GM18517 (cell line): ENCODE measurements at regions not wholly inside any gene's neighbourhood (a gene's known extent, or its start where the extent isn't known, plus 50 kb on each side); places are given as distances from the start of the nearest gene placed in this dataset.
A peak's percentile ranks its signal among the peaks of the same experiment; 100 is the strongest.
"Not testable (repeated sequence)": the region's sequence is repeated elsewhere in the genome, so short reads cannot be mapped to it uniquely, and the experiment has no call there.

Experiments used
- ATAC-seq: cut with Tn5 transposase; IDR thresholded peaks from one replicate; pipeline ENCODE4 v1.9.1; 2021; ENCODE audit warnings: mild to moderate bottlenecking, moderate library complexity; ENCODE audit not compliant: unreplicated experiment

DNA sequence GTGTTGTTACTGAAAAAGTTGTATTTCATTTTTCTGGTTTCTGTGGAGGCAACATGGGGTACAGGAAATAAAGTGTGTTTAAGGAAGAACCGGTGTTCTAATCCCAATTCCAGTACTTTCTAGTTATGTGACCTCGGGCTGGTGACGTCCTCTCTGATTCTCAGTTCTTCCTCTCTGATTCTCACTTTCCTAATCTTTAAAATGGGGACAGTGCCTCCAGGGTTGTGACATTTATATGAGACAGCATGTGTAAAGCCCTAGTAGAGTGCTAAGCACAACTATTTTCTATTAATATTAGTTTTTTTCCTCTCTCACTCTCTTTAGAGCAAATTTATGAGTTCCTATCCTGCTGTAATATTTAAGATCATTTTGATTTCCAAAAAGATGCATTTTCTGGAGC is 50.9 kb upstream of the PTPDC1 start:
- ATAC-seq: no peak

DNA sequence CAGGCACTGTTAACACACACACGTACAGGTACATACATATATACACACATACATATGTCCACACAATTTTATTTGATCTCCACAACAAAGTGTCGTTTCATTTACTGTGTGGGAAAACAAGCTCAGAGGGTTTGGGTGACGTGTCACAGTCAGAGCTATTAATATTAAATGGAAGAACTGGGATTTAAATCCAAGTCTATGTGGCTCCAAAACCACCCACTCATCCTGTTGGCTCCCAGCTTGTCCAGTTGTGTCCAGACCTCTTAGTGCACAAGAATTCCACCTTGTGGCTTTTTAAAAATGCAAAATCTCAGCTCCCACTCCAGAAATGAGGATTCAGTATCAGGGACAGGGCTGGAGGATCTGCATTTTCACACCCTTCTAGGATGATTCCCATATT is 52.3 kb upstream of the PTPDC1 start:
- no peak for ATAC-seq

DNA sequence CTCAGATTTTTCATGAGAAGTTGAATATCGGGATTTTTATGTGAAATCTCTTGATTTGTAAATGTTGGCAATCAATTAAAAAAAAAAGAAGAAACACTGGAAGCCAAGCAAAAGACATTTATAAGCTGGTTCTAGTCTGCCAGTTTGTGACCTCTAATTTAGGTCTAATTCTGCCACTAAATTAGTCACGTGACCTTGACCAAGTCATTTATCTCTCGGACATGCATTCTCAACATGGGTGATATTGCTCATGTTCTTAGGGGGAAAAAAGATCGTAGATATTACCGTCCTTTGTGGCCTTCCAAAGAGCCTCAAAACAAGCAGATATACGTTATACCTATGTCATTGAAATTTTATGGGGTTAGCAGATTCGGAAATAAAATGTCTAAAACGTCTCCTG is 52.9 kb upstream of the PTPDC1 start:
- no peak for ATAC-seq

DNA sequence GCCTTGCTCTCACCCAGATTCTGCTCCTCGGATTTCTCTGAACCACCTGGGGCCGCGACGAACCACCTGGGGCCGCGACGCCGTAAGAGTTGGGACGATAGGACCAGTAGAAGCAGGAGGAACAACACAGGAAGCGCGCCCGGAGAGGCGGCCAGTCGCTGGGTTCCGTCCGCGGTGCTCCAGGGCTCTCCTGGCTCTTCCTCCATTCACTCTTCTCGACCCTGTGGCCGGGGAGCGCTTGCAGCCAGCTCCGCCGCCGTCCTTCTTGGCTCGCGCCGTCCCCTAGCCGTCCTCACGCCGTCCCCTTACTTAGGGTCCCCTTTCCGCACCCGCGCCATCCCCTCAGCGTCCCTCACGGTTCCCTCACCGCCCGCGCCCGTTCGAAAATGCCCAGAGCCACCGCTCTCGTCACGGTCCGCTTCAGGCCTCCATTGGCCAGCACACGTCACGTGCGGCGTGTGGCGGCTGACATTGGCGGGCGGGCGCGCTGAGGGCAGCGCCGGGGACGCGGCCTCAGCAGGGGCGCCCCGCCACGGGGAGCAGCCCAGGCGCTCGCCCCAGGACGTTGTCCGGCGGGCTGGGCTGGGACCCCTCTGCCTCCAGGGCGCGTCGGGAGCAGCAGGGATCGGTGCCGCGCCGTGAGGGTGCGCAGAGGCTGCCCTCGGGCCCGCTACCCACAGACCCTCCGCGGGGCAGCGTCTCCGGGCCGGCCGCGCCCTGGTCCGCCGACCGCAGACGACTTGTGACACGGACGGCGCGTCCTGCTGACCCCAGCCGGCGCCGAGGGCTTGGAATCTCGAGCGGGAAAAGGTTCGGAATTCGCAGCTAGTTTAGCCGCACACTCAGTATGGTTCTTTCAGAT is 53.7 kb upstream of the PTPDC1 start:
- peak; percentile 89 for ATAC-seq

DNA sequence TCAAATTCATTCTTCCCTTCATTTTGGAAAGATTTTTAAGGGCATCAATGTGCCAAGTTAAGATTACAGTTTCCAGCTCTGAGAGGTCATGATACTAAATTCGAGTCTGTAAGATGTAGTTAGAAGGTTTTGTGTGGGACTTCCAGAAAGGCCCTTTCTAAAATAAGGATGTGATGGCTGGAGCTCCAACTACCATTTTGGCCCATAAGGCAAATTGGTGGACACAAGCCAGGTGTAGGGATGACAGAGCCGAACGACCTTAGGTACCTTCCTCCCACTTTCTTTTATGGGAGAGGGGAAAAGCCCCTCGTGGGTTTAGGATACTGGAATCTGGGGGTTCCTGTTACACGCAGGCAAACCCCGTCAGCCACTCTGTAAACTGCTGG is 54.3 kb upstream of the PTPDC1 start:
- ATAC-seq: no peak

DNA sequence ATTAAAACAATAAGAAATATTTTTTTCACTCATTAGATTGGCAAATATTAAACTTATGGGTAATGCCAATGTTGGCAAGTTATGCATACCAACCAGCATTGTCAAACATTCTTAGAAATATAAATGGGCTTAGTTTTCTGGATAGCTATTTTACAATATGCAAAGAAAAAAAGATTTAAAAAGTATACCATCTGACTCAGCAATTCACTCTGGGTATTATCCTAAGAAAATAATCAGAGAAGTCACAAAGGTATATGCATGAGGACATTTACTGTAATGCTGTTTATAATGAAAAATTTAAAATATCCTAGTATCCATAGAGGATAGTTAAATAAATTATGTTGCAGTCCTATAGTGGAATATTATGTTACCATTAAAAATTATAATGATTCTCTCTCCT is 57.4 kb upstream of the PTPDC1 start:
- no peak for ATAC-seq

DNA sequence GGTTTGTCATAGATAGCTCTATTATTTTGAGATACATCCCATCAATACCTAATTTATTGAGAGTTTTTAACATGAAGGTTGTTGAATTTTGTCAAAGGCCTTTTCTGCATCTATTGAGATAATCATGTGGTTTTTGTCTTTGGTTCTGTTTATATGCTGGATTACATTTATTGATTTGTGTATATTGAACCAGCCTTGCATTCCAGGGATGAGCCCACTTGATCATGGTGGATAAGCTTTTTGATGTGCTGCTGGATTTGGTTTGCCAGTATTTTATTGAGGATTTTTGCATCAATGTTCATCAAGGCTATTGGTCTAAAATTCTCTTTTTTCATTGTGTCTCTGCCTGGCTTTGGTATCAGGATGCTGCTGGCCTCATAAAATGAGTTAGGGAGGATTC is 61.8 kb upstream of the PTPDC1 start:
- not testable (repeated sequence) for ATAC-seq

DNA sequence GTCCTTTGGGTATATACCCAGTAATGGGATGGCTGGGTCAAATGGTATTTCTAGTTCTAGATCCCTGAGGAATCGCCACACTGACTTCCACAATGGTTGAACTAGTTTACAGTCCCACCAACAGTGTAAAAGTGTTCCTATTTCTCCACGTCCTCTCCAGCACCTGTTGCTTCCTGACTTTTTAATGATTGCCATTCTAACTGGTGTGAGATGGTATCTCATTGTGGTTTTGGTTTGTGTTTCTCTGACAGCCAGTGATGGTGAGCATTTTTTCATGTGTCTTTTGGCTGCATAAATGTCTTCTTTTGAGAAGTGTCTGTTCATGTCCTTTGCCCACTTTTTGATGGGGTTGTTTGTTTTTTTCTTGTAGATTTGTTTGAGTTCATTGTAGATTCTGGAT is 63.4 kb upstream of the PTPDC1 start:
- ATAC-seq: not testable (repeated sequence)

DNA sequence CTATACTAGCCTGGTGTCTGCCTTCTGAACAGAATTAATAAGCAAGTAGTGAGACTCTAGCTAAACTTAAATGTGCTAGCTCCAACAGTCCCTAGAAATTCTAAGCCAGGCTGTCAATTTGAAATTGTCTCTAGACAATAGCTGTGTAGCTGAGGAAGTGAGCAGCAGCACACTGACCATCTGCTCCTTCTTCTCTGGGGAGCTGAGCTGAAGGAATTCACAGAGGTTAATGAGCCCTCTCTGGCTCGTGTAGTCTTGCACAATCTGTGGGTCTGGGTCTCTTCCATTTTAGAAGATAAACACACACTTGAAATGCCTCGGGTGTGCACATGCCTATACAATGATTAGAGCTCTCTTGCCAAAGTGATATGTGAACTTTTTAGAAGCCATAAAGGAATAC is 63.5 kb upstream of the BARX1 start:
- ATAC-seq: no peak

DNA sequence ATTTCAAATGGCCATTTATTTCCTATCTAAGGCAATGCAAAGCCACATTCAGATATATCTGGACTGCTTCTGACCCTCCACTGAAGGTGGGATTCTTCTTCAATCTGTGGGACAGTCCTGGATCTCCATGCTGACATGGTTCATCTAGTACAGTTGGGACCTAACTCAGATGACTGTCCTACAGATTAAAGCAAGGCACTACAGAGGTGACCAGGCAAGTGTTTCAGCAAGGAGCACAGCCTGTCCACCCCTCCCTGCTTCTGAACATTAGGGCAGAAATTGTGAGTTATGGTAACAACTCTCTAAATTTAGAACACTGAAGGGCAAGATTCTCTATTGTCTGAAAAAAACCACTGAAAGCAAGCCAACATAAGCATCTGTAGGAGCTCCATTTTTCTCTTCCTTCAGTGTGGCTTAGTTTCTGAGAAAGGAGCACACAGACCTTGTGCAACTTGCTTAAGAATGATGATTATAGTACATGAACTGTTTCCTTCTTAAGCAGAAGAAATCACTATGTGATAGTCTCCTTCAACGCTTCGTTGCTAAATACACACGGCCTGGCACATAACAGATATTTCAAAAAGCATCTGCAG is 62.9 kb upstream of the BARX1 start:
- ATAC-seq: no peak

DNA sequence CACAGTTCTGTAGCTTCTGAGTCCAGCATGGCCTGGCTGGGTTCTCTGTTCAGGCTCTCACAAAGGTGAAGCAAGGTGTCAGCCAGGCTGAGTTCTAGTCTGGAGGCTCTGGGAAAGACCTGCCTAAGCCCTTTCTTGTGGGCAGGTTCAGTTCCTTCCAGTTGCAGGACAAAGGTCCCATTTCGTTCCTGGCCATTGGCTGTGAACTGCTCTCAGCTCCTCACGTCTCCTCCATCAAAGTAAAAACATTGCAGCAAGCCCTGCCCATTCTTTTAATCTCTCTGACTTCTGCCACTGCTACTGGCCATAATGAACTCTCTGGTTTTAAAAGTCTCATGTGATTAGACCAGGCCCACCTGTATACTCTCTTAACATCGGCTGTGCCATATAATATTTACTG is 61.6 kb upstream of the BARX1 start:
- no peak for ATAC-seq

DNA sequence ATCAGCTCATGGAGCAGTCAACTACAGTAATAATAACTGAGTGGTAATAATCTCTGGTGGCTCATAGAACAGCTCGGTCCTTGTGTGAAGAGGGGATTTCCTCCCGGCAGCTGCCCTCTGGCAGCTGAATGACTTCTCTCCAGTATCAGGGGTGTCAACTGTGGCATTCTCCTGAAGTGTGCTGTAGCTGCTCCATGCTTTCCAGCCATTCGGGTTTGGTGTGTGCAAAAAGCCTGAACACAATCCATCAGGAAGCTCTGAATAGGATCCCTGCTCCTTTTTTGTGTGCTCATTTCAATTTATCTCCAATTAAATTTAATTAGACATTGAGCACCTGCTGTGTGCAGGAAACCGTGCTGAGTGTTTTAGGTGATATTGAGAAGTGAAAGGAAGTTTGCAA is 59.8 kb upstream of the BARX1 start:
- no peak for ATAC-seq

DNA sequence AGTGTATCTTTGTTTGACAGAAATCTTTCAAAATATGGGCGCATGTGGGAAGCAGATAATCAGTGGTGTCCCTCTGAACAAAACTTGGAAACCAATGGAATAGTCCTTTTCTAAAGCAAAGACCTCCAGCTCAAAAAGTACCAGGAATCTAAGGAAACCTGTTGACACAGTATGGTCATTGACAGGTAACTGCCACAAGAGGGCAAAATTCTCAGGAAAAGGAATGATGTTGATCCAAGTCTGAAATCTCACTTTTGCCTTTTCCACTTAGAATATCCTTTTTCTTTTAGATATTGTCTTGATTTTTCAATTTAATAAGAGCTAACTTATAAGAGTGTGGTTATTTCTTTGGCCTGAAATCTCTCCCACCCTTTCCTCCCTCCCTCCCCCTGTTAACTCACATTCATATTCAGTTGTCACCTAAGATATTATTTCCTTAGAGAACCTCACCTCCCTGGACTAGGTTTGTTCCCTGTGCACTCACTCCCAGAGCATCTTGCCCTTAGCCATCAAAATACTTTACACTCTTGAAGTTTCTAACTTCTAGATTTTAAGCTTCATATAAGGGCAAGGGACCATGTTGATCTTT is 59.0 kb upstream of the BARX1 start:
- no peak for ATAC-seq

DNA sequence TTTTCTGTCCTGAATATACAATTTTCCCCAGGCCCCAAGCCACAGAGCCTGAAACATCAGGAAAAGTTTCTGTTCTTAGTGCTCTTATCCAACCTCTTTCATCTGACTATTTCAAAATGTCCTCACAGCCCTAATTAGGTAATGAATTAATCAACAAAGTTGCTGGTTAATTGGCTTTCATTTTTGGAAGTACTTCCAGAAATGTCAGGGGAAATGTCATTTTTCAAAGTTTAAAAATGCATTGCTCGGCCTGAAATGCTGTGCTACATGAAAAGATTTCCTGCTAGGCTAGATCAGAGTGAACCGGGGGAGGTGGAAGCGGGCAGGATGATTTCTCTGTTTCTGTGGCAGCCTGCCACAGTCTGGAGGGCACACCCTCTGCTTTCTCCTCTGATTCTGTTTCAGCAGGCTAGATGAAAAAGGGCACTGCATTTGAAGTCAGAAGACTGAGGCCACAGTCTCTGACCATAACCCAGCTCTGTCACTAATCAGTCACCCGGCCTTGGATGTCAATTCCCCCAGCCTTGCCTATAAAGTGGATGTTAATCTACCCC is 55.9 kb upstream of the BARX1 start:
- no peak for ATAC-seq

DNA sequence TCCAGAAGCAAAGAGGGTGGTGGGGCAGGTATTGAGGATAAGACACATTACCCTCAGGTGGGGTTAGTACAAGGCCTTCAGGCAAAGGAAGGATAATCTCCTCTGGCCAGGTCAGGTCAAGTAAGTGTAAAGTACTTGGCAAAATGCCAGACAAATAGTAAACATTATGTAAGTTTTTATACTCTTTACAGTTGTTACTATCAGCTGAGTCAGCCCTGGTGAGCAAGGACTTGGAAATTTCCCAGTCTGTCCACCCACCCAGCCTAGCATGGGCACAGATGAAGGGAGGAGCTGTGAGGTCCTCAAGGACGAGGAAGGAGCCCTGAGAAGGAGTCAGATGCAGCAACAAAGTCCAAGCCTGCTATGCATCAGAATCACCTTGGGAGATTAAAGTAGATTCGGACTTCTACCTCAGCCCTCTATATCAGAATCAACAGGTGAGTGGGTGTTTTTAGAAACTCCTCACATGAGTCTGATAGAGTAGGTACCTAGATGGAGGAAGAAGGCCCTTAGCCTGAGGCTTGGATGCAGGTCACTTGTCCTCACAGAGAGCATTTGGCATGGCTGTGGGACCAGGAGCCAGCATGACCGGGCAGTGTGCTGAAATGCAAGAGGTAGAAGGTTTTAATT is 50.2 kb upstream of the BARX1 start:
- ATAC-seq: no peak
